Stimulated activated naive CD4-positive, alpha-beta T cell (primary cell): ENCODE measurements at regions not wholly inside any gene's neighbourhood (a gene's known extent, or its start where the extent isn't known, plus 50 kb on each side); places are given as distances from the start of the nearest gene placed in this dataset.
"Not testable (repeated sequence)": the region's sequence is repeated elsewhere in the genome, so short reads cannot be mapped to it uniquely, and the experiment has no call there.

Source experiments
- DNase-seq, 6 experiments: peaks; one replicate each; lab custom pipeline; 2025; lab: John Stamatoyannopoulos, UW

GRCh38 chr2:194526121-194526520, 1130.9 kb upstream of the SLC39A10 start:
- DNase-seq, result no peak

- DNase-seq, result no peak
Observed at GRCh38 chr2:194514281-194514680, 1142.7 kb upstream of the SLC39A10 start.

GRCh38 chr2:194511070-194511469, 1146.0 kb upstream of the SLC39A10 start:
- DNase-seq, result not testable (repeated sequence)

GRCh38 chr2:194504876-194505275, 1152.2 kb upstream of the SLC39A10 start:
- not testable (repeated sequence) for DNase-seq

- DNase-seq, result no peak
Observed at GRCh38 chr2:194495046-194495445, 1162.0 kb upstream of the SLC39A10 start.

GRCh38 chr2:194494401-194494800, 1162.6 kb upstream of the SLC39A10 start:
- DNase-seq, result no peak

- no peak for DNase-seq
Observed at GRCh38 chr2:194491409-194492115, 1165.5 kb upstream of the SLC39A10 start.

GRCh38 chr2:194486326-194486725, 1170.7 kb upstream of the SLC39A10 start:
- no peak for DNase-seq

GRCh38 chr2:194483041-194483440, 1174.0 kb upstream of the SLC39A10 start:
- no peak for DNase-seq

- DNase-seq, result no peak
Observed at GRCh38 chr2:194465641-194466040, 1191.4 kb upstream of the SLC39A10 start.

- DNase-seq, result peak in 2 of 6 experiments; percentile 20 to 24
Observed at GRCh38 chr2:194464964-194465638, 1191.9 kb upstream of the SLC39A10 start.

GRCh38 chr2:194462883-194463282, 1194.1 kb upstream of the SLC39A10 start:
- DNase-seq, result peak in 1 of 6 experiments; percentile 3

- DNase-seq, result no peak
Observed at GRCh38 chr2:194455358-194455757, 1201.7 kb upstream of the SLC39A10 start.

GRCh38 chr2:194452504-194452903, 1204.5 kb upstream of the SLC39A10 start:
- DNase-seq, result no peak

GRCh38 chr2:194445226-194445625, 1211.8 kb upstream of the SLC39A10 start:
- DNase-seq, result no peak

GRCh38 chr2:194443926-194444325, 1213.1 kb upstream of the SLC39A10 start:
- DNase-seq, result no peak

- no peak for DNase-seq
Observed at GRCh38 chr2:194424683-194425209, 1232.3 kb upstream of the SLC39A10 start.

GRCh38 chr2:194411221-194411620, 1245.8 kb upstream of the SLC39A10 start:
- no peak for DNase-seq

GRCh38 chr2:194395818-194396217, 1261.2 kb upstream of the SLC39A10 start:
- no peak for DNase-seq

- no peak for DNase-seq
Observed at GRCh38 chr2:194385376-194385775, 1271.7 kb upstream of the SLC39A10 start.

- DNase-seq, result no peak
Observed at GRCh38 chr2:194383401-194383800, 1273.6 kb upstream of the SLC39A10 start.

- no peak for DNase-seq
Observed at GRCh38 chr2:194382221-194382620, 1274.8 kb upstream of the SLC39A10 start.

GRCh38 chr2:194380011-194380410, 1277.0 kb upstream of the SLC39A10 start:
- no peak for DNase-seq
